Colonic mucosa (tissue), 4 donors: ENCODE measurements at regions not wholly inside any gene's neighbourhood (a gene's known extent, or its start where the extent isn't known, plus 50 kb on each side); places are given as distances from the start of the nearest gene placed in this dataset.

ENCODE experiments used
- DNase-seq: peaks from one replicate; pipeline ENCODE4 v3.0.0-alpha.2; 2020
- H3K27ac ChIP-seq: fragments of 200-600 bp; one replicate; pipeline ENCODE4 v1.8.0; 2021
- H3K27me3 ChIP-seq: fragments of 200-600 bp; one replicate; pipeline ENCODE4 v1.8.0; 2021
- H3K36me3 ChIP-seq: fragments of 200-600 bp; one replicate; pipeline ENCODE4 v1.8.0; 2021
- H3K4me1 ChIP-seq: fragments of 200-600 bp; one replicate; pipeline ENCODE4 v1.8.0; 2021; ENCODE audit warnings: mild to moderate bottlenecking
- H3K4me3 ChIP-seq: fragments of 200-600 bp; one replicate; pipeline ENCODE4 v1.8.0; 2021
- H3K9ac ChIP-seq, 2 donors: one replicate each; pipeline ENCODE4 v1.7.0; 2013; ENCODE audit warnings: control low read depth in 2 of 2, low read depth in 2 of 2, low read length in 2 of 2
- H3K9me3 ChIP-seq: fragments of 200-600 bp; one replicate; pipeline ENCODE4 v1.8.0; 2021
- intact Hi-C: fragments of 100-400 bp; cut with DNase I; formaldehyde crosslinking; loops from one replicate; pipeline ENCODE4 v1.14.1; 2022
- TF ChIP-seq, protein P1 (sequence below): fragments of 200-600 bp; IDR thresholded peaks from one replicate; pipeline ENCODE4 v1.8.0; 2022; ENCODE audit warnings: antibody characterized with exemption, mild to moderate bottlenecking
- donor health status: healthy.
- donor health status: DM: no; HTN: no; CAD: no.
- donor health status: DM: no; HTN: no; CAD: no.

DNA sequence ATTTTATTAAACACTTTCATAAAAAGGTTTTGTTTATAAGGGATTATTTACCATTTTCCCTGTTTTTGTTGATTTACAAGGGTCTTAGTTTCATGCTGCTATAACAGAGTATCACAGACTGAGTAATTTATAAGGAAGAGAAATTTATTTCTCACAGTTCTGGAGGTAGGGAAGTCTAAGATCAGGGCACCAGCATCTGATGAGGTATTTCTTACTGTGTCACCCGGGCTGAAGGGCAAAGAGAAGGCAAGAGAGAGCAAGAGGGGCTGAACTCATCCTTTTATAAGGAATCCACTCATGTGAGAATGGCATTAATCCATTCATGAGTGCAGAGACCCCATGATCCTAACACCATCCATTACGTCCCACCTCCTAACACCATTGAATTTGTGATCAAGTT lies 160.0 kb upstream of the SLC39A10 start:
- Histone ChIP-seq H3K9me3 (no peaks in the 10 kb centered on the region), H3K27ac (no peak overlapping the region), H3K27me3 (no peaks in the 10 kb centered on the region), H3K4me1 (no peaks in the 10 kb centered on the region), H3K9ac (no peak overlapping the region), H3K4me3 (no peak overlapping the region), H3K36me3 (no peaks in the 10 kb centered on the region)
- DNase-seq = no peak
- TF ChIP-seq, protein P1, sequence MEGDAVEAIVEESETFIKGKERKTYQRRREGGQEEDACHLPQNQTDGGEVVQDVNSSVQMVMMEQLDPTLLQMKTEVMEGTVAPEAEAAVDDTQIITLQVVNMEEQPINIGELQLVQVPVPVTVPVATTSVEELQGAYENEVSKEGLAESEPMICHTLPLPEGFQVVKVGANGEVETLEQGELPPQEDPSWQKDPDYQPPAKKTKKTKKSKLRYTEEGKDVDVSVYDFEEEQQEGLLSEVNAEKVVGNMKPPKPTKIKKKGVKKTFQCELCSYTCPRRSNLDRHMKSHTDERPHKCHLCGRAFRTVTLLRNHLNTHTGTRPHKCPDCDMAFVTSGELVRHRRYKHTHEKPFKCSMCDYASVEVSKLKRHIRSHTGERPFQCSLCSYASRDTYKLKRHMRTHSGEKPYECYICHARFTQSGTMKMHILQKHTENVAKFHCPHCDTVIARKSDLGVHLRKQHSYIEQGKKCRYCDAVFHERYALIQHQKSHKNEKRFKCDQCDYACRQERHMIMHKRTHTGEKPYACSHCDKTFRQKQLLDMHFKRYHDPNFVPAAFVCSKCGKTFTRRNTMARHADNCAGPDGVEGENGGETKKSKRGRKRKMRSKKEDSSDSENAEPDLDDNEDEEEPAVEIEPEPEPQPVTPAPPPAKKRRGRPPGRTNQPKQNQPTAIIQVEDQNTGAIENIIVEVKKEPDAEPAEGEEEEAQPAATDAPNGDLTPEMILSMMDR = no peak
- intact Hi-C loops = no loop called here

- H3K27ac ChIP-seq = no peak overlapping the region
- intact Hi-C loops = no loop called here
- H3K36me3 ChIP-seq = no peaks in the 10 kb centered on the region
- no peak for DNase-seq
- H3K27me3 ChIP-seq = no peaks in the 10 kb centered on the region
- no peaks in the 10 kb centered on the region for H3K4me1 ChIP-seq
- no peak overlapping the region for H3K4me3 ChIP-seq
- no peak overlapping the region for H3K9ac ChIP-seq
- no peaks in the 10 kb centered on the region for H3K9me3 ChIP-seq
- TF ChIP-seq, protein P1 = no peak
These were observed 161.1 kb upstream of the SLC39A10 start for GRCh38 chr2:195495966-195496365.

GRCh38 chr2:195495351-195495750 lies 161.7 kb upstream of the SLC39A10 start:
- no peak for DNase-seq
- H3K4me1 ChIP-seq = no peaks in the 10 kb centered on the region
- H3K27me3 ChIP-seq = no peaks in the 10 kb centered on the region
- no peak overlapping the region for H3K27ac ChIP-seq
- intact Hi-C loops = no loop called here
- TF ChIP-seq, protein P1 = no peak
- no peak overlapping the region for H3K9ac ChIP-seq
- no peak overlapping the region for H3K4me3 ChIP-seq
- H3K9me3 ChIP-seq = no peaks in the 10 kb centered on the region
- no peaks in the 10 kb centered on the region for H3K36me3 ChIP-seq

- TF ChIP-seq, protein P1 = no peak
- no peaks in the 10 kb centered on the region for H3K36me3 ChIP-seq
- H3K27me3 ChIP-seq = no peaks in the 10 kb centered on the region
- H3K4me1 ChIP-seq = no peaks in the 10 kb centered on the region
- no peaks in the 10 kb centered on the region for H3K9me3 ChIP-seq
- no peak overlapping the region for H3K27ac ChIP-seq
- intact Hi-C loops = no loop called here
- no peak overlapping the region for H3K9ac ChIP-seq
- no peak for DNase-seq
- no peak overlapping the region for H3K4me3 ChIP-seq
These were observed 162.6 kb upstream of the SLC39A10 start for GRCh38 chr2:195494451-195494850.

- H3K27ac ChIP-seq = no peak overlapping the region
- TF ChIP-seq, protein P1 = no peak
- DNase-seq = no peak
- no peaks in the 10 kb centered on the region for H3K27me3 ChIP-seq
- H3K9ac ChIP-seq = no peak overlapping the region
- intact Hi-C loops = no loop called here
- H3K36me3 ChIP-seq = no peaks in the 10 kb centered on the region
- no peaks in the 10 kb centered on the region for H3K4me1 ChIP-seq
- H3K9me3 ChIP-seq = no peaks in the 10 kb centered on the region
- H3K4me3 ChIP-seq = no peak overlapping the region
These were observed 163.6 kb upstream of the SLC39A10 start for GRCh38 chr2:195493416-195493815.

DNA sequence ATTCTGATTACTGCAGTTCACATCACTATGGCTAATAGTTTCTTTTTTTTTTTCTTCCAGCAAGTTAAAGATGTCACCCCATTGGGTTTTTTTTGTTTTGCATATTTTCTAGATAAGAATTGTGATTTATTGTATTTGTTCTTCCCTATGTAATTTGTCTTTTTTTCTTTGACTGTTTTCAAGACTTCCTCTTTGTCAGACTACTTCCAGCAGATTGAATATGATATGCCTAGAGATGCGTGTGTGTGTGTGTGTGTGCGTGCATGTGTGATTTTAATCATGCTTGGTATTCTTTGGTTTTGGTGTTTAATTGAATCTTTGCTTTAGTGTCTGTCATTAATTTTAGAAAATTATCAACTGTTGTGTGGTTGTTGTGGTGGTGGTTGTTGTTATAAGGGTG lies 166.7 kb upstream of the SLC39A10 start:
- Histone ChIP-seq H3K36me3 (no peaks in the 10 kb centered on the region), H3K4me1 (no peaks in the 10 kb centered on the region), H3K9ac (no peak overlapping the region), H3K9me3 (no peaks in the 10 kb centered on the region), H3K27ac (no peak overlapping the region), H3K27me3 (no peaks in the 10 kb centered on the region), H3K4me3 (no peak overlapping the region)
- TF ChIP-seq, protein P1 = no peak
- intact Hi-C loops = no loop called here
- no peak for DNase-seq
